Neural cell (in vitro differentiated cells): ENCODE measurements at regions not wholly inside any gene's neighbourhood (a gene's known extent, or its start where the extent isn't known, plus 50 kb on each side); places are given as distances from the start of the nearest gene placed in this dataset.

Source experiments
- H2AFZ ChIP-seq: fragments of 200-600, 300-800 bp; sonication (generic), shearing (Covaris generic); 2 replicates; pipeline ENCODE4 v1.6.0; 2014; ENCODE audit warnings: low read depth, mild to moderate bottlenecking, antibody characterized with exemption, low read length, moderate library complexity
- H3F3A ChIP-seq: fragments of 200-600 bp; shearing (Covaris generic); 2 replicates; pipeline ENCODE4 v1.6.1; 2016; ENCODE audit warnings: mild to moderate bottlenecking, moderate library complexity, mixed read lengths, antibody characterized with exemption, low read length; ENCODE audit not compliant: insufficient read depth, poor library complexity, severe bottlenecking
- H3K27ac ChIP-seq: fragments of 200-600, 300-800 bp; sonication (generic), shearing (Covaris generic); 2 replicates; pipeline ENCODE4 v1.5.1; 2014; ENCODE audit warnings: mild to moderate bottlenecking, low read length, moderate library complexity
- H3K27me3 ChIP-seq: fragments of 300-800, 200-600 bp; sonication (generic), shearing (Covaris generic); 2 replicates; pipeline ENCODE4 v1.6.0; 2014; ENCODE audit warnings: mild to moderate bottlenecking, low read depth, low read length, moderate library complexity; ENCODE audit not compliant: insufficient read depth
- H3K36me3 ChIP-seq: fragments of 300-800, 200-600 bp; sonication (generic), shearing (Covaris generic); 2 replicates; pipeline ENCODE4 v1.5.1; 2014; ENCODE audit warnings: mild to moderate bottlenecking, antibody characterized with exemption, low read length, moderate library complexity; ENCODE audit not compliant: insufficient read depth
- H3K4me2 ChIP-seq: fragments of 300-800, 200-600 bp; sonication (generic), shearing (Covaris generic); 2 replicates; pipeline ENCODE4 v1.6.0; 2014; ENCODE audit warnings: mild to moderate bottlenecking, low read length
- H3K4me3 ChIP-seq: fragments of 300-800, 200-600 bp; sonication (generic), shearing (Covaris generic); 2 replicates; pipeline ENCODE4 v1.5.1; 2014; ENCODE audit warnings: mild to moderate bottlenecking, low read length, moderate library complexity
- H3K79me2 ChIP-seq: fragments of 200-600 bp; shearing (Covaris generic); replicated peaks from 2 replicates; pipeline ENCODE4 v1.6.0; 2014; ENCODE audit warnings: mild to moderate bottlenecking, low read length, moderate library complexity; ENCODE audit not compliant: insufficient read depth
- H3K9ac ChIP-seq: fragments of 300-800, 200-600 bp; sonication (generic), shearing (Covaris generic); 2 replicates; pipeline ENCODE4 v1.6.1; 2016; ENCODE audit warnings: mild to moderate bottlenecking, low read length, mixed read lengths
- H3K9me2 ChIP-seq: fragments of 200-600 bp; shearing (Covaris generic); 2 replicates; pipeline ENCODE4 v1.6.1; 2016; ENCODE audit warnings: mild to moderate bottlenecking, low read length, mixed read lengths; ENCODE audit not compliant: insufficient read depth
- H3K9me3 ChIP-seq: fragments of 200-600, 300-800 bp; sonication (generic), shearing (Covaris generic); 2 replicates; pipeline ENCODE4 v1.6.1; 2016; ENCODE audit warnings: mild to moderate bottlenecking, mixed run types, low read length, moderate library complexity, mixed read lengths
- H4K20me1 ChIP-seq: fragments of 200-600 bp; shearing (Covaris generic); 2 replicates; pipeline ENCODE4 v1.6.1; 2016; ENCODE audit warnings: mild to moderate bottlenecking, mixed run types; ENCODE audit not compliant: insufficient read depth
- CTCF ChIP-seq: fragments of 450-650 bp; IDR thresholded peaks from 2 replicates; pipeline ENCODE4 v1.5.1; 2014; ENCODE audit warnings: antibody characterized with exemption, mild to moderate bottlenecking, moderate library complexity; ENCODE audit not compliant: poor library complexity, severe bottlenecking
- EP300 ChIP-seq: fragments of 450-650 bp; conservative IDR thresholded peaks from 2 replicates; pipeline ENCODE4 v1.6.1; 2014; ENCODE audit warnings: antibody characterized with exemption, mild to moderate bottlenecking, moderate library complexity; ENCODE audit not compliant: poor library complexity, severe bottlenecking
- EZH2 ChIP-seq: fragments of 200-600, 300-800 bp; shearing (Covaris generic), sonication (generic); IDR thresholded peaks from 2 replicates; pipeline ENCODE4 v1.6.1; 2014; ENCODE audit warnings: antibody characterized with exemption, low read length, borderline replicate concordance, mild to moderate bottlenecking; ENCODE audit not compliant: insufficient read depth, poor library complexity, severe bottlenecking
- MXI1 ChIP-seq: fragments of 450-650 bp; conservative IDR thresholded peaks from 2 replicates; pipeline ENCODE4 v1.6.1; 2014; ENCODE audit warnings: antibody characterized with exemption, mild to moderate bottlenecking; ENCODE audit not compliant: poor library complexity, severe bottlenecking
- POLR2AphosphoS5 ChIP-seq: IDR thresholded peaks from 2 replicates; pipeline ENCODE4 v1.6.1; 2012
- RAD21 ChIP-seq: fragments of 450-650 bp; conservative IDR thresholded peaks from 2 replicates; pipeline ENCODE4 v1.6.1; 2014; ENCODE audit warnings: antibody characterized with exemption, mild to moderate bottlenecking, moderate library complexity
- REST ChIP-seq: IDR thresholded peaks from 2 replicates; pipeline ENCODE4 v1.6.1; 2012; ENCODE audit warnings: borderline replicate concordance
- SMC3 ChIP-seq: fragments of 450-650 bp; conservative IDR thresholded peaks from 2 replicates; pipeline ENCODE4 v1.6.1; 2014; ENCODE audit warnings: antibody characterized with exemption, mild to moderate bottlenecking, moderate library complexity; ENCODE audit not compliant: poor library complexity
- TAF1 ChIP-seq: IDR thresholded peaks from 2 replicates; pipeline ENCODE4 v1.6.1; 2012; ENCODE audit warnings: low read depth

- no peak overlapping the region for H3K9ac ChIP-seq
- no peak overlapping the region for H3K27ac ChIP-seq
- TF ChIP-seq EP300 (no peak), MXI1 (no peak), RAD21 (no peak), CTCF (no peak), TAF1 (no peak), POLR2AphosphoS5 (no peak), REST (no peak), SMC3 (no peak), EZH2 (no peak)
- H3K36me3 ChIP-seq = no peaks in the 10 kb centered on the region
- H3K4me2 ChIP-seq = no peak overlapping the region
- no peaks in the 10 kb centered on the region for H3K9me3 ChIP-seq
- no peak overlapping the region for H3K4me3 ChIP-seq
- H4K20me1 ChIP-seq = no peaks in the 10 kb centered on the region
- H2AFZ ChIP-seq = no peak overlapping the region
- H3K79me2 ChIP-seq = no peaks in the 10 kb centered on the region
- H3K9me2 ChIP-seq = no peaks in the 10 kb centered on the region
- no peaks in the 10 kb centered on the region for H3F3A ChIP-seq
- H3K27me3 ChIP-seq = no peaks in the 10 kb centered on the region
Observed at GRCh38 chr1:147377263-147378246, 135.1 kb downstream of the CHD1L start.

GRCh38 chr1:147379889-147380288, 137.4 kb downstream of the CHD1L start:
- H3K27ac ChIP-seq = no peak overlapping the region
- H3K9me2 ChIP-seq = no peaks in the 10 kb centered on the region
- no peaks in the 10 kb centered on the region for H3K79me2 ChIP-seq
- H4K20me1 ChIP-seq = no peaks in the 10 kb centered on the region
- H3F3A ChIP-seq = no peaks in the 10 kb centered on the region
- H3K36me3 ChIP-seq = no peaks in the 10 kb centered on the region
- H3K9me3 ChIP-seq = no peaks in the 10 kb centered on the region
- TF ChIP-seq SMC3 = no peak
- TF ChIP-seq MXI1 = no peak
- no peak overlapping the region for H3K9ac ChIP-seq
- no peak overlapping the region for H3K4me3 ChIP-seq
- no peak overlapping the region for H2AFZ ChIP-seq
- no peaks in the 10 kb centered on the region for H3K27me3 ChIP-seq
- no peak overlapping the region for H3K4me2 ChIP-seq
